ENCODE measurements at regions not wholly inside any gene's neighbourhood (a gene's known extent, or its start where the extent isn't known, plus 50 kb on each side); places are given as distances from the start of the nearest gene placed in this dataset.

GRCh38 chr10:112880633-112881530 is 69.2 kb upstream of the TCF7L2 start:
- no peak for DNase-seq
- TF ChIP-seq CTCF (IDR thresholded peaks at IDR 0.05): no peak
- Histone ChIP-seq H3K4me1 (no peaks in the 10 kb centered on the region), H3K9ac (ENCODE audit: low read depth in 2 of 2, low read length in 2 of 2) (no peak overlapping the region), H3K27ac (peak overlapping the region; percentile 58), H3K36me3 (no peaks in the 10 kb centered on the region), H3K4me3 (no peak overlapping the region), H3K27me3 (no peaks in the 10 kb centered on the region), H3K9me3 (no peaks in the 10 kb centered on the region)
- intact Hi-C loops (cut with DNase I): no loop called here

- H3K36me3 ChIP-seq: no peaks in the 10 kb centered on the region
- H3K27ac ChIP-seq: no peak overlapping the region
- intact Hi-C loops (cut with DNase I): no loop called here
- no peak for TF ChIP-seq CTCF (IDR thresholded peaks at IDR 0.05)
- H3K4me3 ChIP-seq: no peak overlapping the region
- DNase-seq: no peak
- H3K9me3 ChIP-seq: no peaks in the 10 kb centered on the region
- H3K4me1 ChIP-seq: no peaks in the 10 kb centered on the region
- no peak overlapping the region for H3K9ac ChIP-seq (ENCODE audit: low read depth in 2 of 2, low read length in 2 of 2)
- H3K27me3 ChIP-seq: no peaks in the 10 kb centered on the region
These were observed 66.5 kb upstream of the TCF7L2 start for GRCh38 chr10:112883360-112884178.

- no peaks in the 10 kb centered on the region for H3K4me1 ChIP-seq
- intact Hi-C loops (cut with DNase I): no loop called here
- H3K27me3 ChIP-seq: no peaks in the 10 kb centered on the region
- DNase-seq: no peak
- H3K4me3 ChIP-seq: no peak overlapping the region
- no peaks in the 10 kb centered on the region for H3K9me3 ChIP-seq
- TF ChIP-seq CTCF (IDR thresholded peaks at IDR 0.05): no peak
- H3K9ac ChIP-seq (ENCODE audit: low read depth in 2 of 2, low read length in 2 of 2): no peak overlapping the region
- no peak overlapping the region for H3K27ac ChIP-seq
- no peaks in the 10 kb centered on the region for H3K36me3 ChIP-seq
These were observed 65.9 kb upstream of the TCF7L2 start for GRCh38 chr10:112884179-112884504.

- intact Hi-C loops (cut with DNase I): no loop called here
- no peak for TF ChIP-seq CTCF (IDR thresholded peaks at IDR 0.05)
- no peaks in the 10 kb centered on the region for H3K4me1 ChIP-seq
- no peaks in the 10 kb centered on the region for H3K9me3 ChIP-seq
- H3K27ac ChIP-seq: no peak overlapping the region
- H3K4me3 ChIP-seq: no peak overlapping the region
- no peaks in the 10 kb centered on the region for H3K27me3 ChIP-seq
- no peak overlapping the region for H3K9ac ChIP-seq (ENCODE audit: low read depth in 2 of 2, low read length in 2 of 2)
- DNase-seq: no peak
- no peaks in the 10 kb centered on the region for H3K36me3 ChIP-seq
These were observed 63.6 kb upstream of the TCF7L2 start for GRCh38 chr10:112886463-112886862.

DNA sequence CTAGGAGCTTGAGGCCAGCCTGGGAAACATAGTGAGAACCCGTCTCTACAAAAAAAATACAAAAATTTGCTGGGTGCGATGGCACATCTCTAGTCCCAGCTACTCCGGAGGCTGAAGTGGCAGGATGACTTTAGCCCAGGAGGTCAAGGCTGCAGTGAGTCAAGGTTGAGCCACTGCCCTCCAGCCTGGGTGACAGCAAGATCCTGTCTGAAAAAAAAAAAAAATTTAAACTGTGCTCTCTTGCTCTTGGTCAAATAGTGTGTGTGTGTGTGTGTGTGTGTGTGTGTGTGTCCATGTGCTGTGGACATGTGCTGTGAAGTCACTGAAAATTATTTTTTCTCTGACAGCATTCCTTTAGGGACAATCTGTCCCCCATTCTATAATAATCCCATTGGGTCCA is 62.1 kb upstream of the TCF7L2 start:
- Histone ChIP-seq H3K36me3 (no peaks in the 10 kb centered on the region), H3K9ac (ENCODE audit: low read depth in 2 of 2, low read length in 2 of 2) (no peak overlapping the region), H3K4me3 (no peak overlapping the region), H3K27me3 (no peaks in the 10 kb centered on the region), H3K4me1 (no peaks in the 10 kb centered on the region), H3K27ac (no peak overlapping the region), H3K9me3 (no peaks in the 10 kb centered on the region)
- intact Hi-C loops (cut with DNase I): no loop called here
- no peak for DNase-seq
- no peak for TF ChIP-seq CTCF (IDR thresholded peaks at IDR 0.05)
